Uterus (tissue), 2 donors: ENCODE measurements at regions not wholly inside any gene's neighbourhood (a gene's known extent, or its start where the extent isn't known, plus 50 kb on each side); places are given as distances from the start of the nearest gene placed in this dataset.

Experiments
- POLR2A ChIP-seq, 2 donors: fragments of 450-650 bp; IDR thresholded peaks; one replicate each; pipeline ENCODE4 v1.6.1; 2016; ENCODE audit warnings: antibody characterized with exemption in 2 of 2, mild to moderate bottlenecking in 1 of 2, moderate library complexity in 1 of 2
- TF ChIP-seq, protein P1 (sequence below), 4 experiments: fragments of 200-600 bp in 2 of 4; fragments of 450-650 bp in 2 of 4; sonication (generic) in 2 of 4; IDR thresholded peaks; one replicate each; pipeline ENCODE4 v1.5.1; 2016 to 2019; ENCODE audit warnings: antibody characterized with exemption in 4 of 4, mild to moderate bottlenecking in 2 of 4, moderate library complexity in 1 of 4

DNA sequence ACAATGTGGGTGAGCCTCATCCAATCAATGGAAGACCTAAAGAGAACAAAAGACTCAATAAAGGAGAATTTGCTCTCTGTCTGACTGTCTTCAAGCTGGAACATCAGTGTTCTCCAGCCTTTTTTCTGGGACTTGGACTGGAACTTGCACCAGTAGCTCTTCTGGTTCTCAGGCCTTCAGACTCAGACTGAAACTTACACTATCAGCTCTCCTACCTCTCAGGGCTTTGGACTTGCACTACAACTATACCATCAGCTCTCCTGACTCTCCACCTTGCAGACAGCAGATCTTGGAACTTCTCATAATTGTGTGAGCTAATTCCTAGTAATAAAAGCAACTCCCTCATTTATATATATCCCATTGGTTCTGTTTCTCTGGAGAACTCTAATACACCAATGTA, 185.9 kb downstream of the SMIM20 start:
- TF ChIP-seq, protein P1, sequence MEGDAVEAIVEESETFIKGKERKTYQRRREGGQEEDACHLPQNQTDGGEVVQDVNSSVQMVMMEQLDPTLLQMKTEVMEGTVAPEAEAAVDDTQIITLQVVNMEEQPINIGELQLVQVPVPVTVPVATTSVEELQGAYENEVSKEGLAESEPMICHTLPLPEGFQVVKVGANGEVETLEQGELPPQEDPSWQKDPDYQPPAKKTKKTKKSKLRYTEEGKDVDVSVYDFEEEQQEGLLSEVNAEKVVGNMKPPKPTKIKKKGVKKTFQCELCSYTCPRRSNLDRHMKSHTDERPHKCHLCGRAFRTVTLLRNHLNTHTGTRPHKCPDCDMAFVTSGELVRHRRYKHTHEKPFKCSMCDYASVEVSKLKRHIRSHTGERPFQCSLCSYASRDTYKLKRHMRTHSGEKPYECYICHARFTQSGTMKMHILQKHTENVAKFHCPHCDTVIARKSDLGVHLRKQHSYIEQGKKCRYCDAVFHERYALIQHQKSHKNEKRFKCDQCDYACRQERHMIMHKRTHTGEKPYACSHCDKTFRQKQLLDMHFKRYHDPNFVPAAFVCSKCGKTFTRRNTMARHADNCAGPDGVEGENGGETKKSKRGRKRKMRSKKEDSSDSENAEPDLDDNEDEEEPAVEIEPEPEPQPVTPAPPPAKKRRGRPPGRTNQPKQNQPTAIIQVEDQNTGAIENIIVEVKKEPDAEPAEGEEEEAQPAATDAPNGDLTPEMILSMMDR (IDR thresholded peaks at IDR 0.05): no peak
- TF ChIP-seq POLR2A (IDR thresholded peaks at IDR 0.05): no peak
